RWPE1 (cell line): ENCODE measurements at regions not wholly inside any gene's neighbourhood (a gene's known extent, or its start where the extent isn't known, plus 50 kb on each side); places are given as distances from the start of the nearest gene placed in this dataset.

Experiments used
- CTCF ChIA-PET: fragments of 350-600 bp; sonication (Branson Sonifier 250); formaldehyde crosslinking; extraction: SDS; loops from one replicate; lab custom pipeline; 2021; lab: Yijun Ruan, JAX
- POLR2A ChIA-PET: fragments of 400-600 bp; formaldehyde crosslinking; extraction: SDS; loops from one replicate; lab custom pipeline; 2020; ENCODE audit warnings: antibody characterized with exemption; ENCODE audit not compliant: low non-redundant PET; lab: Yijun Ruan, JAX
- DNase-seq: peaks from one replicate; pipeline ENCODE4 v3.0.0; 2012; ENCODE audit warnings: low spot score
- H3K27ac ChIP-seq: fragments of 450-650 bp; 2 replicates; pipeline ENCODE4 v1.5.1; 2017
- TF ChIP-seq, protein P1 (sequence below): fragments of 450-650 bp; conservative IDR thresholded peaks from 2 replicates; pipeline ENCODE4 v1.5.1; 2017; ENCODE audit warnings: low read depth, mild to moderate bottlenecking

DNA sequence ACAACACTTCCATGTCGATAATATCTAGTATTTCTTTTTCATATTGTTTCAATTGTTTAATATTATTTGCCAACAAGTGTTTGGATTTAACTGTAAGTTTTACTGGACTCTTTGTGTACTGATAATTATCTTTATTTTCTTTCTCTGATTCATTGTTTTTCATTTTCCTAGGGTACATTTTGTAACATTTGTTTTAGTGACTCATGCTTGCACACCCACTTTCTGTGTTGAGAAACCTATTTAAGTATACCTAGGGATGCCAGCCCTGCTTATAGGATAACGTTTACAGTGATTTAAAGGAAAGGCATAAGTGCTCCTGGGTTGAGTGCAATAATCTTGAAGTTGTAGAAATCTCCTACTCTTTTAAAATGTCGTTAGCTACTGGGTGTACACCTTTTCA is 1386.0 kb upstream of the ADGRL4 start:
- ChIA-PET POLR2A (no interaction called here), CTCF (no interaction called here)
- TF ChIP-seq, protein P1, sequence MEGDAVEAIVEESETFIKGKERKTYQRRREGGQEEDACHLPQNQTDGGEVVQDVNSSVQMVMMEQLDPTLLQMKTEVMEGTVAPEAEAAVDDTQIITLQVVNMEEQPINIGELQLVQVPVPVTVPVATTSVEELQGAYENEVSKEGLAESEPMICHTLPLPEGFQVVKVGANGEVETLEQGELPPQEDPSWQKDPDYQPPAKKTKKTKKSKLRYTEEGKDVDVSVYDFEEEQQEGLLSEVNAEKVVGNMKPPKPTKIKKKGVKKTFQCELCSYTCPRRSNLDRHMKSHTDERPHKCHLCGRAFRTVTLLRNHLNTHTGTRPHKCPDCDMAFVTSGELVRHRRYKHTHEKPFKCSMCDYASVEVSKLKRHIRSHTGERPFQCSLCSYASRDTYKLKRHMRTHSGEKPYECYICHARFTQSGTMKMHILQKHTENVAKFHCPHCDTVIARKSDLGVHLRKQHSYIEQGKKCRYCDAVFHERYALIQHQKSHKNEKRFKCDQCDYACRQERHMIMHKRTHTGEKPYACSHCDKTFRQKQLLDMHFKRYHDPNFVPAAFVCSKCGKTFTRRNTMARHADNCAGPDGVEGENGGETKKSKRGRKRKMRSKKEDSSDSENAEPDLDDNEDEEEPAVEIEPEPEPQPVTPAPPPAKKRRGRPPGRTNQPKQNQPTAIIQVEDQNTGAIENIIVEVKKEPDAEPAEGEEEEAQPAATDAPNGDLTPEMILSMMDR: no peak
- peak; percentile 69 for DNase-seq
- H3K27ac ChIP-seq: no peak overlapping the region

- no peak for DNase-seq
- no peak overlapping the region for H3K27ac ChIP-seq
- TF ChIP-seq, protein P1: no peak
- ChIA-PET CTCF (interaction anchor here (1.4 kb wide), 1 partner anchor 10 kb away, joined by 4 read pairs; no protein-coding TSS in a partner anchor), POLR2A (no interaction called here)
Measured at GRCh38 chr1:80385650-80386049, 1379.1 kb upstream of the ADGRL4 start.

DNA sequence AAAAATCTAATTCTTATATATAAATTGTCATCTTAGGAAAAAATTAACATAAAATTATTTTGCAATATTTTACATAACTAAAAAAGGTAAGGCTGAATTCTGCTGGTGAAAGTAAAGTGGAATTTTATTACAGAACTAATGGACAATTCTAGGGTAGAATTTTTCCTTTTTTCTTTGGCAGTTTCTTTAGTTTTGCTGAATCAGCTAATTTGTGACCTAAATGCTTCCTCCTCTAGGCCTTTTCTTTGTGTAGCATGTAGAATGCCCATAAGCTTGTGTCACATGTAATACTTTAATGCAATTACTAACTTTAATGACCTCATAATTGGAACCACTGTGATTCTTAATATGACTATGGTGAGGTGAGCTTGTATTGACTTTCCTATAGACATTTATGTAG is 1378.4 kb upstream of the ADGRL4 start:
- TF ChIP-seq, protein P1: no peak
- no peak for DNase-seq
- ChIA-PET POLR2A (no interaction called here), CTCF (interaction anchor here (0.6 to 1.4 kb wide), 2 partner anchors 9 to 1161 kb away, joined by 3 to 4 read pairs; no protein-coding TSS in a partner anchor)
- H3K27ac ChIP-seq: no peak overlapping the region

GRCh38 chr1:80384083-80384830 is 1377.7 kb upstream of the ADGRL4 start:
- ChIA-PET CTCF (no interaction called here), POLR2A (no interaction called here)
- TF ChIP-seq, protein P1: no peak
- peak; percentile 23 for DNase-seq
- H3K27ac ChIP-seq: no peak overlapping the region

GRCh38 chr1:80375662-80376061 is 1369.1 kb upstream of the ADGRL4 start:
- CTCF ChIA-PET: interaction anchor here (0.6 to 1.2 kb wide), 2 partner anchors 10 to 642 kb away, joined by 3 to 4 read pairs; no protein-coding TSS in a partner anchor
- peak; percentile 71 for DNase-seq
- TF ChIP-seq, protein P1: no peak
- POLR2A ChIA-PET: no interaction called here
- no peak overlapping the region for H3K27ac ChIP-seq

- TF ChIP-seq, protein P1: no peak
- CTCF ChIA-PET: interaction anchor here (1.2 kb wide), 1 partner anchor 10 kb away, joined by 4 read pairs; no protein-coding TSS in a partner anchor
- no peak overlapping the region for H3K27ac ChIP-seq
- POLR2A ChIA-PET: no interaction called here
- DNase-seq: no peak
Measured at GRCh38 chr1:80375109-80375508, 1368.6 kb upstream of the ADGRL4 start.
